ENCODE measurements at regions not wholly inside any gene's neighbourhood (a gene's known extent, or its start where the extent isn't known, plus 50 kb on each side); places are given as distances from the start of the nearest gene placed in this dataset.

- no peak for TF ChIP-seq CTCF (IDR thresholded peaks at IDR 0.05; ENCODE audit: poor library complexity)
- no peak for TF ChIP-seq EZH2 (IDR thresholded peaks at IDR 0.05; ENCODE audit: borderline replicate concordance)
- TF ChIP-seq EZH2phosphoT487 (IDR thresholded peaks at IDR 0.05; ENCODE audit: low read depth, severe bottlenecking, unreplicated experiment) = no peak
These were observed 132.0 kb upstream of the ARHGAP5 start for GRCh38 chr14:31945074-31945613.
